ENCODE measurements at regions not wholly inside any gene's neighbourhood (a gene's known extent, or its start where the extent isn't known, plus 50 kb on each side); places are given as distances from the start of the nearest gene placed in this dataset.

- Histone ChIP-seq H3K27ac (no peak overlapping the region), H3K27me3 (peaks cover 0 to 4% (median 0%) of the 10 kb centered on the region in 3 donors), H3K4me1 (no peaks in the 10 kb centered on the region), H3K4me3 (no peak overlapping the region), H3K36me3 (no peaks in the 10 kb centered on the region), H3K9me3 (no peaks in the 10 kb centered on the region)
- 89 to 96% (median 96%) methylated on average over 6 of the region's 6 CpGs for WGBS, 5 donors
- no peak for DNase-seq
- intact Hi-C loops (cut with DNase I; ENCODE audit: low total_unique reads) = no loop called here
- TF ChIP-seq EP300 (IDR thresholded peaks at IDR 0.05) = no peak
- TF ChIP-seq POLR2AphosphoS5 (IDR thresholded peaks at IDR 0.05) = no peak
- TF ChIP-seq POLR2A (IDR thresholded peaks at IDR 0.05) = no peak
- no peak for TF ChIP-seq CTCF (IDR thresholded peaks at IDR 0.05)
Observed at GRCh38 chr6:3653528-3654070, 97.9 kb downstream of the PXDC1 start.

DNA sequence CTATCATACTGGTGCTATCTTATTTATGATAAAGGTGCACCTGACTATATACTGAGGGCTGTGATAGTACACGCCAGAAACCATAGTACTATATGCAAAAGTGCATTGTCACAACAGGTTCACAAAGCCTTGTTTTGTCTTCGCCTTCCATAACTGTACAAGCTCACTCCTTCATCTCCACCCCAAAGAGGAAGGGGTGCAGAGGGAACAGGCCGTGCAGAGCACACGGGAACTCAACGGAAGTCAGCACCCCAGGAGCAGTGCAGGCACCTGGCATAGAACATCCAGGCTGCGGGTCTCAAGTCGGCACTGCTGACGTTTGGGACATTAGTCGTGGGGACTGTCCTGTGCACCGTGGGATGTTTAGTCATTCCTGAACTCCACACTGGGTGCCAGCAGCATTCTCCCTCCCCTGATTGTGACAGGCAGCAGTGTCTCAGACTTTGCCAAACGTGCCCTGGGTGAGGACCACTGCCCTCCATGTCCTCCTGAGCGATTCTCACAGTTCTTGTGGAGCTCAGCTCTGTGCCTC, 99.7 kb downstream of the PXDC1 start:
- no peak overlapping the region for H3K4me3 ChIP-seq

DNA sequence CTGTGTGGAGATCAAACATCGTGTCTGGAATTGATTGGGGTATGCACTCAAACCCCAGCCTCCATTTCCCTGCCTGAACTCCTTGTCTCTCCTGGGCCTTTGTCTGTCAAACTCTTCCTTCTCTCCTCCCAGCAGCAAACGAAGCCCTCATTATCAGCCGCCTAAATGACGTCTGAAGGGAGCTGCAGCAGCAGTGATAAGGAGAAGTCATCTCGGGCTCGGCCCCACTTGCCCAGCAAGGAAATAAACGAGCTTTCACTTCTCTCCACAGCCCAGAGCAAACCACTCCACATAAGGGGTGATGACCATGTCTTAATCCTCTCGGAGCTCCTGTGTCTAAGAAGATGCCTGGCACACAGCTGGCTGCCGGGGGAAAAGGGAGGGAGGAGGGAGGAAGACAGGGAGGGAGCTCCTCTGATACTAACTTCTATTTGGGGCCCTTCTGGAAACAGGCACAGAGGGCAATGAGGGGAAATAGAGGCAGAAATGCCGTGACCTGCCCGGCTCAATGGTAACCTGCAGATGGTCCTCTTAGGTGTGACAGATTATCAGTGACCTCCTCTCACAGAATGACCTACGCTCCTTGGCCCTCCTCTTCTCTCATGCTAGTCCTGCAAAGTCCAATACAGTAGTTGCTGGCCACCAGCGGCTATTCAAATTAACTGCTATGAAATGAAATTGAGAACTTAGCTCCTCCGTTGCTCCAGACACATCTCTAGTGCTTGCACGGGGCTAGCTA, 100.4 kb downstream of the PXDC1 start:
- WGBS, 5 donors = 52 to 61% (median 58%) methylated on average over 13 to 15 of the region's 15 CpGs
- no peak overlapping the region for H3K27ac ChIP-seq
- H3K9me3 ChIP-seq = no peaks in the 10 kb centered on the region
- peaks cover 0 to 4% (median 0%) of the 10 kb centered on the region in 3 donors for H3K27me3 ChIP-seq
- intact Hi-C loops (cut with DNase I; ENCODE audit: low total_unique reads) = no loop called here
- TF ChIP-seq POLR2A (IDR thresholded peaks at IDR 0.05) = no peak
- TF ChIP-seq POLR2AphosphoS5 (IDR thresholded peaks at IDR 0.05) = no peak
- TF ChIP-seq EP300 (IDR thresholded peaks at IDR 0.05) = no peak
- TF ChIP-seq CTCF (IDR thresholded peaks at IDR 0.05) = no peak
- H3K36me3 ChIP-seq = no peaks in the 10 kb centered on the region
- H3K4me3 ChIP-seq = no peak overlapping the region
- H3K4me1 ChIP-seq = no peaks in the 10 kb centered on the region
- DNase-seq = peak in 1 of 2 donors; percentile 47

More for the DNA sequence above, 99.7 kb downstream of the PXDC1 start:
- H3K27ac ChIP-seq = no peak overlapping the region
- intact Hi-C loops (cut with DNase I; ENCODE audit: low total_unique reads) = no loop called here
- H3K27me3 ChIP-seq = peaks cover 0 to 4% (median 0%) of the 10 kb centered on the region in 3 donors
- H3K9me3 ChIP-seq = no peaks in the 10 kb centered on the region
- WGBS, 5 donors = 77 to 84% (median 79%) methylated on average over 12 of the region's 12 CpGs
- H3K4me1 ChIP-seq = no peaks in the 10 kb centered on the region
- TF ChIP-seq POLR2A (IDR thresholded peaks at IDR 0.05) = no peak
- no peak for TF ChIP-seq EP300 (IDR thresholded peaks at IDR 0.05)
- no peak for TF ChIP-seq CTCF (IDR thresholded peaks at IDR 0.05)
- TF ChIP-seq POLR2AphosphoS5 (IDR thresholded peaks at IDR 0.05) = no peak
- no peak for DNase-seq
- H3K36me3 ChIP-seq = no peaks in the 10 kb centered on the region

DNA sequence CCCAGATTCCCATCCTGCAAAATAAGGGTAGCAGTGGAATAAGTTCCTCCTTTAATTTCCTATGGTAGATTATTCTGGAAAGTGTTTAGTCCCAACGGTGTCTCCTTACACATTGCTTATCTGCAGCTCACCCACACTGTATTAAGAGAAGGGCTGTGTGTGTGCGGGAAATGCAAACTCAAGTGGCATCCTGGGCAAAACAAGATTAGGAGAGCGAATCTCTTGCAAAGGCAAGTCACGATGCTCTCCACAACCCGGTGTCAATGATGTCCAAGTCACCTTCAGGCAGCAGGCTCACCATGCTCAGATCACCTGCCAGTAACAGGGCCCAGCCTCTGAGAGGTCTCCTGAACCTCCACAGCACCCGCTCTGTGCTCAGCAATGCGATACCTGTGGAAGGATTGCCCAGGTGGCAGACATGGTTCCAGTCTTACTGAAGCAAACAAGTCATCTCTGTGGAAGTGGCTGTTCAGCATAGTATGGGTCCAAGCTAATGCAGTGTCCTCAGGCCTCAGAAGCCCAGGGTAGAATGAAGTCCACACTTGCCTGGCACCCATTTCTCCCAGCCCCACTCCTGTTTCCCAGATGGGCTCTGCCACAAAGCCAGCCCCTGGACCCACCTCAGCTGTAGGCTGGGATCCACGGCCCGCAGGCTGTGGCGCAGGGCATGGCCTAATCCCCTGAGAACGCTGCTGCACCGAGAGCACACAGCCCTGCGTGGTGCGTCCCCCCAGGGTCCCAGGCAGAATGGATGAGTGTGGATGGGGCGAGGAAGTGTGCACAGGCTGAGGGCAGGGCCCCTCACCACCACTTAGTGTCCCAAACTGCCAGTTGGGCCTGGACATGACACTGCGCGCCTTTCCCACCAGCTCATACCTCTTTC, 101.2 kb downstream of the PXDC1 start:
- Histone ChIP-seq H3K27ac (no peak overlapping the region), H3K36me3 (no peaks in the 10 kb centered on the region), H3K9me3 (no peaks in the 10 kb centered on the region), H3K4me1 (no peaks in the 10 kb centered on the region), H3K27me3 (peaks cover 0 to 4% (median 0%) of the 10 kb centered on the region in 3 donors), H3K4me3 (no peak overlapping the region)
- no peak for DNase-seq
- TF ChIP-seq CTCF (IDR thresholded peaks at IDR 0.05) = no peak
- TF ChIP-seq POLR2AphosphoS5 (IDR thresholded peaks at IDR 0.05) = no peak
- TF ChIP-seq POLR2A (IDR thresholded peaks at IDR 0.05) = no peak
- no peak for TF ChIP-seq EP300 (IDR thresholded peaks at IDR 0.05)
- intact Hi-C loops (cut with DNase I; ENCODE audit: low total_unique reads) = no loop called here
- 88 to 96% (median 94%) methylated on average over 11 to 17 of the region's 17 CpGs for WGBS, 5 donors
